ENCODE measurements at regions not wholly inside any gene's neighbourhood (a gene's known extent, or its start where the extent isn't known, plus 50 kb on each side); places are given as distances from the start of the nearest gene placed in this dataset.

DNA sequence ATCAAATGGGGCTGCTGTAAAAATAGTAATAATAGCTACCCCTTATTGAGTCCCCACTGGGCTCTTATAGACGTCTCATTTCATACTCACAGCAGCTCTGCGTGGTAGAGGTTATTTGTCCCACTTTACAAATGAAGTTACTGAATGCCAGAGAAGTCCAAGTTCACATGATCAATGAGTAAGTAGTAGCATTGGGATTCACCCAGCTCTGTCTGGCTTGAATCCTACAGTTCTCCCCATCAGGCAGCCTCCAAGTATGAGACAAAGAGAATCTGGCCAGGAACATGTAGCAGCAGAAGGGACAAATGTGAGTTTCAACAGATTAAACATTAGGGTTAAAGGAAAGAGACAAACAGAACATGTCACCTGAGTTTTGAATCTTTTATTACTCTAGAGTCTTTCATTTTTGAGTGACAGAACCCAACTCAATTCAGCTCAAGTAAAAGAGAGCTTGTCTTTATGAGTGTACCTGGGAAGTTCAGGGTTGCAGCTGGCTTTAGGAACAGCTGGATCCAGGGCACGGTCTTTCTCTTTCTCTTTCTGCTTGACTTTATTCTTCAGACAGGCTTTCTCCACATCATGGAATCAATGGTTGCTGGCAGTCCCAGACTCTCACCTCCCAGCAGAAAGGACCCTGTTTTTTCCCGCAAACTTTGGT lies 64.1 kb upstream of the JDP2 start:
- no peaks in the 10 kb centered on the region for H3K4me1 Mint-ChIP-seq
- peaks cover 2% of the 10 kb centered on the region for H3K36me3 Mint-ChIP-seq
- peaks cover 1% of the 10 kb centered on the region for H3K27me3 Mint-ChIP-seq
- H3K27ac Mint-ChIP-seq, result no peak overlapping the region
- no peak overlapping the region for H3K4me3 Mint-ChIP-seq
- peaks cover 2% of the 10 kb centered on the region for H3K9me3 Mint-ChIP-seq

DNA sequence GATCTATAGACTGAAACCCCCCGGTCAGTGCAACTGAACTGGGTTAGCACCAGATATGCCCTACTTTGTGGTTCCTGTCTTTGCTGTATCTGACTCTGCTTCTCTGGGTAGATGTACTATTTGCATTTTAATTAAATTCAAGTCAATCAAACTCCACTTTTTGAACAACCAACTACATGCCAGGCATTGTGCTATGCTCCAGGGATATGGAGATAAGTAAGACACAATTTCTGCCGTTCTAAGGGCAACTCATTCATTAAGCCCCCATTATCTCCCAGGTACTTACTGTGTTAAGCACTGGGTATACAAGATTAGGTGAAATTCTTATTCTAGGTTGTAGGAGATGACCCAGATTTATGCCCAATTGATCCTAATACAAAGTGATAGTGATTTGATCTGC lies 62.7 kb upstream of the JDP2 start:
- Mint-ChIP-seq H3K27me3 (peaks cover 3% of the 10 kb centered on the region), H3K4me1 (no peaks in the 10 kb centered on the region), H3K9me3 (peaks cover 5% of the 10 kb centered on the region), H3K4me3 (no peak overlapping the region), H3K27ac (no peak overlapping the region), H3K36me3 (peaks cover 4% of the 10 kb centered on the region)

DNA sequence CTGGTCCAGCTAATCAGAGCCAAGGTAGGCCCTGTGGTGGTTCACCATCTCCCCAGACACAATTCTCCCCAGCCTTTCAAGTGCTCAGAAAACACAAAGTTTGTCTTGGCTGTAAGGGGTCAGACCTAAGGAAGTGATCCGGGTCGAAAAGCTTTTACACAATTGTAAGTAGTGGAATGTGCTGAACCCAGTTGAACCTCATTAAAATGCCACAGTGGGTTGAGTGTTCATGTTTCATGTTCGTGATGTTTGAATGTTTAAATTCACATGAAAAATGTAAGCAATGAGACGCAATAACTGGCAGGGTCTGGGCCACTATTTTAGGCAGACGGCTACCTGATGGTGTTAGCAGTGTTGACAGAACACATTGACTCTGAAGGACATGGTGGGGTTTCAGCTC lies 60.9 kb upstream of the JDP2 start:
- H3K36me3 Mint-ChIP-seq, result peaks cover 4% of the 10 kb centered on the region
- H3K4me1 Mint-ChIP-seq, result no peaks in the 10 kb centered on the region
- peaks cover 3% of the 10 kb centered on the region for H3K27me3 Mint-ChIP-seq
- peaks cover 5% of the 10 kb centered on the region for H3K9me3 Mint-ChIP-seq
- H3K4me3 Mint-ChIP-seq, result no peak overlapping the region
- no peak overlapping the region for H3K27ac Mint-ChIP-seq

DNA sequence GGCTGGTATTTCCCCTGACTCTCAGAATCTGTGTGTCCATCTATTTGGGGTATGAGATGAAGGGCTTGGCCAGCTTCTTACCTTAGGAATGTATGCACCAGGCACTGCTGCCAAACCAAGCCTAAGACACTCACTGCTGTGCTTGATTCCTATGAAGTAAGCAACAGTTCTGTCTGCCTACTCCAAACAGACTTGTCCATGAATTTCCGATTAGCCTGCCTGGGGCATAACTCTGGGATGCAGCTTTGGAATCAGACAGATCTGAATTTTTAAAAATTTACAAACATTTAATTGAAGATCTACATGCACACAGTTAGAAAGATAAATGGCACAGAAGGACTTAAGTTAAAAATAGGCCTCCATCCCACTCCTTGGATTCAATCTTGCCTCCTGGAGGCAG lies 59.5 kb upstream of the JDP2 start:
- peaks cover 5% of the 10 kb centered on the region for H3K9me3 Mint-ChIP-seq
- no peaks in the 10 kb centered on the region for H3K4me1 Mint-ChIP-seq
- peaks cover 4% of the 10 kb centered on the region for H3K36me3 Mint-ChIP-seq
- H3K4me3 Mint-ChIP-seq, result no peak overlapping the region
- H3K27ac Mint-ChIP-seq, result no peak overlapping the region
- peaks cover 5% of the 10 kb centered on the region for H3K27me3 Mint-ChIP-seq

- Mint-ChIP-seq H3K27ac (no peak overlapping the region), H3K4me3 (no peak overlapping the region), H3K27me3 (peaks cover 6% of the 10 kb centered on the region), H3K4me1 (no peaks in the 10 kb centered on the region), H3K36me3 (peaks cover 4% of the 10 kb centered on the region), H3K9me3 (peaks cover 5% of the 10 kb centered on the region)
These were observed 58.3 kb upstream of the JDP2 start for GRCh38 chr14:75369506-75369905.

DNA sequence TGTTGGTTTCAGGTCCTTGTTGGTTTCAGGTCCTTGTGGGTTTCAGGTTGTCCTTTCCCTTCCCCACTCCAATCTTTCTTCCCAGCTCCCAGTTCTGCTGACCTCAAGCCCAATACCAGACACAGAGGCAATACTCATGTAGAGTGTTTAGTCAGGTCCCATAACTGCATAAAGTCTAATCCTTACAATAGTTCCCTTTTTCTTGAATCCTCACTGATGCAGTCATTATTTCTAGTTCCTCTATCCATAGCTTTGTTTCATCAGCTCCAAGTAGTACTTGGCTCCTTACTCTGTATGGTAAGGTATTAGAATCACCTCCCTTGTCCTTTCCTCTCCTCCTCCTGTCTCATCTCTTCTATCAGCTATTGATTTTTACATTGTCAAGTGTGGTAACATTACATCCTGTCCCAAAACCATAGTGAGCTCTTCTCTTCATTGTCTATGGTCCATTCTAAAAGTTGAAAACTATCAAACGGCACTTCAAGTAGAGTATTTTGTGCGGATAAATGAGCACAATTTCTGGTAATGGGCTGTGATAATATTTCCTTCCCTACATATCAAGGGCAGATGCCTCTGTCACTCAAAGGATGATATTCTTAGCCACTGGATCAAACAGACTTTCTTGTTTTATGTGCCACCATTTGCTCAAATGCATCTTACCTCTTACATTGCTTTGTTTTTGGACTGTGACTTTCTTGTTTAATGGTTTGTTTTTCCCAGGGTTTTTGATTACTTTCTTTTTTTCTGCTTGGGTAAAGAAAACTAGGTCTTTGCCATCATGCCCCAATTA lies 57.2 kb upstream of the JDP2 start:
- Mint-ChIP-seq H3K4me3 (no peak overlapping the region), H3K27ac (no peak overlapping the region), H3K4me1 (no peaks in the 10 kb centered on the region), H3K9me3 (peaks cover 5% of the 10 kb centered on the region), H3K36me3 (peaks cover 4% of the 10 kb centered on the region), H3K27me3 (peaks cover 6% of the 10 kb centered on the region)

DNA sequence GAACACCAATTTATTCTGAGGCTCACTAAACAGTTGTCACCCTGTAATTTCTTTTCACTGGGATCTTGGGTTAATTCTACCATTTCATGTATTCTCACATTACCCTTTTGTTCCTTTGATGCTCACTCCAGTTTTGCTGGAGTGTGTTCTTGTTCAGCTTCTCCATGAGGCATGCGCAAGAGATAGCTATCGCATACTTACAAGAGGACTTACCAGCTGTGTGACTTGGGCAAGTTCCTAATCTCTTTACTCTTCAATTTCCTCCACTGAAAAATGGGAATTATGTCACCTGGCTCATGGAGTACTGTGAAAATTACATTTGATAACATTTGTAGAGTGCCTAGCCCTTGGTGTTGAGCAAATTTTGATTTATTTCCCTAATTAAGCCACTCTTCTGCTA lies 56.5 kb upstream of the JDP2 start:
- no peaks in the 10 kb centered on the region for H3K4me1 Mint-ChIP-seq
- no peak overlapping the region for H3K4me3 Mint-ChIP-seq
- H3K27me3 Mint-ChIP-seq, result peaks cover 6% of the 10 kb centered on the region
- H3K36me3 Mint-ChIP-seq, result peaks cover 4% of the 10 kb centered on the region
- H3K9me3 Mint-ChIP-seq, result peaks cover 5% of the 10 kb centered on the region
- no peak overlapping the region for H3K27ac Mint-ChIP-seq

DNA sequence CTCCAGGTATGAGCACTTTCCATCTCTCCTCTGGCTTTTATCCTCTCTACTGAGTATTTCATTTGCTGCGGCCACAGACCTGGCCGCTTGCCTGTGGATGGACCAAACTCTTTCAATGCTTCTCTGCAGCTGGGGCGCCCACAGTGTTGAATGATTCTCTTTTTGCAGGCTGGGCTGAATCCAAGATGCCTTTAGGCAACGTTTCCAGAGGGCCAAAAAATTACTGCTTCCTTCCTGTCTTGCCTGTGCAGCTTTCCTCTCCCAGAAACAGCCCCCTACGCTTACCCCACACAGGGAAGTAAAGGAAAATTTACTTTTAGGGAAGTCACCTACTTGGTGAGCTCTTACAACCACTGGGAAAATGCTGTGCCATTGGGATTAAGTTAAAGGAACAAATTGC lies 55.6 kb upstream of the JDP2 start:
- H3K27ac Mint-ChIP-seq, result no peak overlapping the region
- H3K4me1 Mint-ChIP-seq, result no peaks in the 10 kb centered on the region

DNA sequence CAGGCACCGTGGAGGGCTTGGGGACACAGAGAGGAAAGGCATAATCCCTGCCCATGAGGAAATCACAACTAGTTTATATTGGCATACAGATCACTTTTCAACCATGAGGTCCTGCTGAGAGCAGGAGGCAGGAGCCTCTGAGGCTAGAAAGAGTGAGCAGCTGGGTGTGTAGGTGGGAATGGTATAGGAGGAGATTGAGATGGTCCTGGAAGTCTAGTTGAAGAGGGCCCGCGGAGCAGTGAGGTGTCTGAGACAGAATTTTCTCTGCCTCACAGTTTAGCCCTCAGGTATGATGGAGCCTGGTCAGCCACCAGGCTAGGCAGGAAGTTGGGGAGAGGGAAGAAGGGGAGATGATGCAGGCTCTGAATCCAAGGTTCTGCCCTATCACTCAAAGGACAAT lies 54.7 kb upstream of the JDP2 start:
- peaks cover 5% of the 10 kb centered on the region for H3K9me3 Mint-ChIP-seq
- peaks cover 6% of the 10 kb centered on the region for H3K27me3 Mint-ChIP-seq
- H3K27ac Mint-ChIP-seq, result no peak overlapping the region
- no peak overlapping the region for H3K4me3 Mint-ChIP-seq
- peaks cover 4% of the 10 kb centered on the region for H3K36me3 Mint-ChIP-seq
- H3K4me1 Mint-ChIP-seq, result no peaks in the 10 kb centered on the region

More for the DNA sequence above, 55.6 kb upstream of the JDP2 start:
- peaks cover 6% of the 10 kb centered on the region for H3K27me3 Mint-ChIP-seq
- peaks cover 5% of the 10 kb centered on the region for H3K9me3 Mint-ChIP-seq
- H3K36me3 Mint-ChIP-seq, result peaks cover 4% of the 10 kb centered on the region
- no peak overlapping the region for H3K4me3 Mint-ChIP-seq

GRCh38 chr14:75373616-75374015 lies 54.2 kb upstream of the JDP2 start:
- Mint-ChIP-seq H3K36me3 (peaks cover 2% of the 10 kb centered on the region), H3K9me3 (peaks cover 3% of the 10 kb centered on the region), H3K4me1 (no peaks in the 10 kb centered on the region), H3K27me3 (peaks cover 6% of the 10 kb centered on the region), H3K27ac (no peak overlapping the region), H3K4me3 (no peak overlapping the region)

- H3K27ac Mint-ChIP-seq, result no peak overlapping the region
- peaks cover 3% of the 10 kb centered on the region for H3K27me3 Mint-ChIP-seq
- no peak overlapping the region for H3K4me3 Mint-ChIP-seq
- H3K36me3 Mint-ChIP-seq, result no peaks in the 10 kb centered on the region
- H3K4me1 Mint-ChIP-seq, result no peaks in the 10 kb centered on the region
- H3K9me3 Mint-ChIP-seq, result no peaks in the 10 kb centered on the region
These were observed 52.9 kb upstream of the JDP2 start for GRCh38 chr14:75374911-75375310.

GRCh38 chr14:75375983-75376382 lies 51.8 kb upstream of the JDP2 start:
- peaks cover 3% of the 10 kb centered on the region for H3K27me3 Mint-ChIP-seq
- H3K4me1 Mint-ChIP-seq, result no peaks in the 10 kb centered on the region
- H3K9me3 Mint-ChIP-seq, result no peaks in the 10 kb centered on the region
- H3K36me3 Mint-ChIP-seq, result no peaks in the 10 kb centered on the region
- H3K4me3 Mint-ChIP-seq, result no peak overlapping the region
- no peak overlapping the region for H3K27ac Mint-ChIP-seq

Data from activated naive CD4-positive, alpha-beta T cell treated with anti-CD3 and anti-CD28 coated beads, Interleukin-2, amount 50 U/mL, for 24 hours (primary cell).